ENCODE measurements at regions not wholly inside any gene's neighbourhood (a gene's known extent, or its start where the extent isn't known, plus 50 kb on each side); places are given as distances from the start of the nearest gene placed in this dataset.

DNA sequence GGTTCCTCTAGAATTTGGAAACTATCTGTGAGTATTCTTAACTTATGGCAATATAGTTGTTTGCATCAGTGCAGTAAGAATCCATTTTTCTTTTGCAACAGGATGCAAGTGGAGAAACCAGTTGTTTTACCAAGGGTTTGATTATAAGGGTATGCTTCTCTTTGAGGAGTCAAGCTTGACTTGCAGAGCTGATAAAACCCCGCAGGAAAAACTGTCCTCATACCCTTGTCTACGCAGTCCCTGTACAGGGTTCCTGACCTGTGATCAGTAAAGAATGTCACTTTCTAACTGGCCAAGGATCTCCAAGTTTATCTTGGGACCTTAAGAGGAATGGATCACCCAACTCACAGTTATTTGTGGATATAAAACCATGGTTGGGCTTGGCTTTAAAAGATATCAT is 161.1 kb upstream of the OLIG3 start:
- Histone ChIP-seq H3K4me1 (ENCODE audit: control insufficient read depth, insufficient read depth, low read length) (no peaks in the 10 kb centered on the region), H2BK5ac (ENCODE audit: low read depth, low read length, poor library complexity, severe bottlenecking) (no peak overlapping the region), H4K91ac (ENCODE audit: insufficient read depth, low read depth, low read length) (no peak overlapping the region), H2AFZ (replicated peaks; ENCODE audit: low read length, poor library complexity) (no peak overlapping the region), H3K14ac (replicated peaks; ENCODE audit: low read depth, low read length) (no peak overlapping the region), H3K23ac (ENCODE audit: low read depth, low read length) (no peak overlapping the region), H3K4ac (ENCODE audit: low read depth, low read length) (no peak overlapping the region), H3K9ac (ENCODE audit: low read depth, low read length) (no peak overlapping the region), H4K8ac (ENCODE audit: low read depth in 2 of 2, low read length in 2 of 2) (no peak overlapping the region), H2AK9ac (replicated peaks; ENCODE audit: low read depth, low read length, poor library complexity) (no peak overlapping the region), H3K36me3 (ENCODE audit: control insufficient read depth, insufficient read depth, low read length) (no peaks in the 10 kb centered on the region), H2BK120ac (ENCODE audit: low read depth, low read length) (no peak overlapping the region), H3K79me1 (ENCODE audit: low read depth in 1 of 2, low read length in 2 of 2) (no peaks in the 10 kb centered on the region), H4K5ac (ENCODE audit: low read depth, low read length) (no peak overlapping the region), H3K9me3 (ENCODE audit: control insufficient read depth, insufficient read depth, low read length) (peaks cover 5% of the 10 kb centered on the region; the same call in 1 of the 2 replicates), H3K4me2 (ENCODE audit: low read depth, low read length) (no peak overlapping the region), H2BK15ac (ENCODE audit: low read depth, low read length) (no peak overlapping the region), H2AK5ac (ENCODE audit: low read depth, low read length) (no peak overlapping the region), H3K4me3 (ENCODE audit: insufficient read depth, low read depth, low read length) (no peak overlapping the region), H3K56ac (ENCODE audit: extremely low read depth, insufficient read depth, low read length) (no peak overlapping the region), H3K27me3 (ENCODE audit: control insufficient read depth, insufficient read depth, low read length) (no peaks in the 10 kb centered on the region), H3K27ac (ENCODE audit: insufficient read depth, low read length) (no peak overlapping the region), H2BK20ac (ENCODE audit: low read depth, low read length) (no peak overlapping the region), H3K18ac (ENCODE audit: low read depth, low read length) (no peak overlapping the region), H3K9me1 (ENCODE audit: insufficient read depth, low read length) (no peaks in the 10 kb centered on the region), H4K20me1 (ENCODE audit: insufficient read depth, low read length) (no peaks in the 10 kb centered on the region)
- dilution Hi-C loops (cut with HindIII; ENCODE audit: low sequenced_read_pairs, unreplicated experiment) (no loop called here), intact Hi-C loops (cut with micrococcal nuclease) (no loop called here), in situ Hi-C loops (cut with MboI; ENCODE audit: low sequenced_read_pairs) (no loop called here)
- DNase-seq (no peak), ATAC-seq (ENCODE audit: low read depth) (no peak)
- no CpG with 5 or more reads among the region's 2 CpGs for WGBS, 2 experiments (ENCODE audit: extremely low coverage in 2 of 2, insufficient read length in 1 of 2)
- POLR2A ChIA-PET (ENCODE audit: unreplicated experiment): no interaction called here
- no TSS peak for BruUV-seq (replicated peaks)
- CTCF ChIA-PET: no interaction called here
- TF ChIP-seq CTCF (conservative IDR thresholded peaks at IDR 0.05; ENCODE audit: low read depth, low read length) (no peak), MAFK (IDR thresholded peaks at IDR 0.05; ENCODE audit: low read depth, low read length) (no peak), FOS (IDR thresholded peaks at IDR 0.05; ENCODE audit: low read depth, low read length) (no peak), NFE2L2 (IDR thresholded peaks at IDR 0.05; ENCODE audit: low read depth, low read length) (no peak), MXI1 (IDR thresholded peaks at IDR 0.05; ENCODE audit: borderline replicate concordance, low read depth, low read length) (no peak), CEBPB (IDR thresholded peaks at IDR 0.05; ENCODE audit: low read depth, low read length) (no peak), POLR2A (IDR thresholded peaks at IDR 0.05; ENCODE audit: low read depth, low read length) (no peak), CHD1 (IDR thresholded peaks at IDR 0.05; ENCODE audit: low read depth, low read length) (no peak), MAZ (IDR thresholded peaks at IDR 0.05; ENCODE audit: borderline replicate concordance, low read depth, low read length) (no peak), RAD21 (IDR thresholded peaks at IDR 0.05; ENCODE audit: low read length) (no peak)
- TF ChIP-seq, protein P1, sequence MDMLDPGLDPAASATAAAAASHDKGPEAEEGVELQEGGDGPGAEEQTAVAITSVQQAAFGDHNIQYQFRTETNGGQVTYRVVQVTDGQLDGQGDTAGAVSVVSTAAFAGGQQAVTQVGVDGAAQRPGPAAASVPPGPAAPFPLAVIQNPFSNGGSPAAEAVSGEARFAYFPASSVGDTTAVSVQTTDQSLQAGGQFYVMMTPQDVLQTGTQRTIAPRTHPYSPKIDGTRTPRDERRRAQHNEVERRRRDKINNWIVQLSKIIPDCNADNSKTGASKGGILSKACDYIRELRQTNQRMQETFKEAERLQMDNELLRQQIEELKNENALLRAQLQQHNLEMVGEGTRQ (IDR thresholded peaks at IDR 0.05; ENCODE audit: low read depth, low read length): no peak
- TF ChIP-seq, protein P2, sequence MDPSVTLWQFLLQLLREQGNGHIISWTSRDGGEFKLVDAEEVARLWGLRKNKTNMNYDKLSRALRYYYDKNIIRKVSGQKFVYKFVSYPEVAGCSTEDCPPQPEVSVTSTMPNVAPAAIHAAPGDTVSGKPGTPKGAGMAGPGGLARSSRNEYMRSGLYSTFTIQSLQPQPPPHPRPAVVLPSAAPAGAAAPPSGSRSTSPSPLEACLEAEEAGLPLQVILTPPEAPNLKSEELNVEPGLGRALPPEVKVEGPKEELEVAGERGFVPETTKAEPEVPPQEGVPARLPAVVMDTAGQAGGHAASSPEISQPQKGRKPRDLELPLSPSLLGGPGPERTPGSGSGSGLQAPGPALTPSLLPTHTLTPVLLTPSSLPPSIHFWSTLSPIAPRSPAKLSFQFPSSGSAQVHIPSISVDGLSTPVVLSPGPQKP (IDR thresholded peaks at IDR 0.05; ENCODE audit: borderline replicate concordance, low read depth, low read length): no peak
